GM18868 (cell line): ENCODE measurements at regions not wholly inside any gene's neighbourhood (a gene's known extent, or its start where the extent isn't known, plus 50 kb on each side); places are given as distances from the start of the nearest gene placed in this dataset.
A peak's percentile ranks its signal among the peaks of the same experiment; 100 is the strongest.
"Not testable (repeated sequence)": the region's sequence is repeated elsewhere in the genome, so short reads cannot be mapped to it uniquely, and the experiment has no call there.

Experiments
- ATAC-seq: cut with Tn5 transposase; IDR thresholded peaks from one replicate; pipeline ENCODE4 v1.9.1; 2021; ENCODE audit warnings: mild to moderate bottlenecking, moderate library complexity; ENCODE audit not compliant: unreplicated experiment

DNA sequence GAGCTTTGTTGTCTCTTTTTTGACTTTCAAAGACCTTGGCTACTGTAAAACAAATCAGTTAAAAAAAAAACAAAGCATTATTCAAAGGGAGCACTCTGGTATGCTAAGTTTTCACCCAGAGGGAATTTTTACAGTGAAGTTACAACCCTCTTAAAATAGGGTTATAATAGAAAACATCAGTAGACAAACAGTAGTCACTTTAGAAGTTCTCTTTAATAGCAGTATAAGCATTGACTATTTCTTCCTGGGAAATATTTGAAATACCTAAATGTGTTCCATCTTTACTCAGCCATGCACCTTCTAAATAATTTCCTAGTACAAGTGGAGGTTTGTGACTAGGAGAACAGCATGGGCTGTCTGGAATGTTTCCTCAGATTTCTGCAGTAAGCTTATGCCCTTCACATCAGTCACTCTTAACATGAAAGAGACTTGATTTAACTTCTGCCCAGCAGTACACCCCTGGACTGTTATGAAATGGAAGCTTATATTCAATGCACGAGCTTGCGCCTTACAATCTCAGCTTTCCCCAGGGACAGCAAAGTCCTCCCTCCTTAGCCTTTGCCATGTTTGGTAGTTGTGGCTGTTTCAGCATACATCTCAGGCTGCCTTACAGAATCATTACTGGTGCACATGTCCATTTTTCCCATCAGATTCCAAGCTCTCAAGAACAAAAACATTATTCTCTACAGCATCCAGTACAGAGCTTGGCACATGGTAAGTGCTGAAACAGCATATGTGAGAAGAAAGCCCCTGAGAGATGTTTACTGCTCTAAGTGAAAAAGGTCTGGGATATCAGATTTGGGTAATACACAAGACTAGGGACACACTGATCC lies 191.5 kb downstream of the ZNF608 start:
- ATAC-seq, result no peak

- no peak for ATAC-seq
Measured at GRCh38 chr5:124553911-124554310, 192.5 kb downstream of the ZNF608 start.

DNA sequence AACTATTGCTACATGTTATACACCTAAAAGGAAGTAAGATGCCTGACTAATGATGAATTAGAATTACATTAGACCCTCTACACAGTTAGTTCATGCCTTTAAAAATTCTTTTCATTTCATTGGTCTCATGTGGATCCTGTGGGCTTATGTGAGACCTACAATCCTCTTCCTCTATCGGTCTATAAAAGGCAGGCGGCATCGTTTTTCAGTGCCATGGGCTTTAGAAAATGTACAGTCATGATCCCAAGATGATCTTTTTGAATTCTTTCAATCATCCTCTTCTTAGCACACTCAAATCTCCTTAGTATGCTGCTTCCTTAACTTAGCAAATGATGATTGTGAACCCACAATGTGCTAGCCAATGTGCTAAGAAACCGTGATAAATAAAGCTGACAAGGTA lies 193.9 kb downstream of the ZNF608 start:
- no peak for ATAC-seq

DNA sequence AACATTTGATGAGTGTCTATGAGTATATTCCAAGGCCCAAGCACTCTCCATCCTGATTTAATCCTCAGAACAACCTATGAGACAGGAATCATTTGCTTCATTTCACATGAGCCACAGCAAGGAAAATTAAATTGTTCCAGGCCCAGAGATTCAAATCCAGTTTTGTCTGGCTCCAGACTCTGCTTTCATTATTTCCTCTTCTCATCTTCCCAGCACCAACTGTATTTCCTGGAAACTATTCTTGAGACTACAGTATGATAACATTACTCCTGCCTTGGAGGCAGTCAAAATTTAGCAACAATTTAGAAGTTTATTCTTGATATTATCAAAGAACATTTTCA lies 194.5 kb downstream of the ZNF608 start:
- no peak for ATAC-seq

- ATAC-seq, result no peak
Measured at GRCh38 chr5:124550731-124551130, 195.7 kb downstream of the ZNF608 start.

- ATAC-seq, result no peak
Measured at GRCh38 chr5:124549891-124550436, 196.5 kb downstream of the ZNF608 start.

- ATAC-seq, result no peak
Measured at GRCh38 chr5:124546643-124547042, 199.8 kb downstream of the ZNF608 start.

DNA sequence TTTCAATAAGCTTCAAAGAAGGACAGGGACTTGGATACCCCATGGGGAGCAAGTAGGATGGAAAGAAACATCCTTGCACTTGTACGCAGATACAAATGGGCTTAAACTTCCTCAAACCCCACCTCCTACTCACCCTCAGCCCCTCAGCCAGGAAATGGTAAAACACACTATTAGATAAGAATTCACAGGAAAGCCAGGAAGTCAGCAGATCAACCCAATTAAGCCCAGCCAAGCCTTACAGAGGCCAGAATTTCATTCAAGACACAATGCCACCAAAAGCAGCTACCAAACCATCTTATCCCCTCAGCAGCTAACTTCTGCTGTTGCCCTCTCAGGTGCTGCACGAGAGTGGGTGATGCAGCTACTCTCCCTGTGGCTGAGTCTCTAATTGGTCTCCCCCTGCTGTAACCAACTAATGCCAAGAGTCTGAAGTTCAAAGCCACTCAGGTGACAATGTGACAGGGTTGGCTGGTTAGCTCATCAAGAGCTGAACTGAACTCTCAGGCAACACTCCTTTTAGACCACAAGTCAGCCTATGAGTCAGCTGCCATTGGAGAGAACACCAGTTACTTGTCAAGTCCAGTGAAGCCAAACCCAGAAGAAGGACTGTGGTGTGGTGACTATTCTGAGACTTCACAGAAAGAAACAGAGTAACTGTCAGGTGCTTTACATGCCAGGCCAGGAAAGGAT lies 201.9 kb downstream of the ZNF608 start:
- ATAC-seq, result peak; percentile 99

GRCh38 chr5:124538931-124539330 lies 207.5 kb downstream of the ZNF608 start:
- no peak for ATAC-seq

DNA sequence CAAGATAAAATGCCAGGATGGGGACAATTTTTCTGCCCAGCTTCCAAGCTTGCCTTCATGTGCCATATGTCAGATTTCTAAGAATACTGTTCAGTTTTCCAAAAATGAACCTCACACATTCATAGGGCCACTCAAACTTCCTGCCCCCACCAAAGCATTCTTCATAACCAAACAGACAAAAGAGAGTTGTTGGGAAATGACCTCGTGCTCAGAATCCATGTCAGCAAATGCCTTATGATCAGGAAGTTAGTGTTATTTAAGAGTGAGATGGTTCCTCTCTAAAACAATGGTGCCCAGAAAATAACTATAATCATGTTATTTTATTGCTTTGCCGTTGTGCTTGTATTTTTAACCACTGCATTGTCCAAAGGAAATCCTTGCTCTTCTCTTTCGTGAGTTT lies 208.2 kb downstream of the ZNF608 start:
- no peak for ATAC-seq

- no peak for ATAC-seq
Measured at GRCh38 chr5:124537522-124537921, 208.9 kb downstream of the ZNF608 start.

- no peak for ATAC-seq
Measured at GRCh38 chr5:124537107-124537506, 209.3 kb downstream of the ZNF608 start.

GRCh38 chr5:124536333-124536732 lies 210.1 kb downstream of the ZNF608 start:
- no peak for ATAC-seq

DNA sequence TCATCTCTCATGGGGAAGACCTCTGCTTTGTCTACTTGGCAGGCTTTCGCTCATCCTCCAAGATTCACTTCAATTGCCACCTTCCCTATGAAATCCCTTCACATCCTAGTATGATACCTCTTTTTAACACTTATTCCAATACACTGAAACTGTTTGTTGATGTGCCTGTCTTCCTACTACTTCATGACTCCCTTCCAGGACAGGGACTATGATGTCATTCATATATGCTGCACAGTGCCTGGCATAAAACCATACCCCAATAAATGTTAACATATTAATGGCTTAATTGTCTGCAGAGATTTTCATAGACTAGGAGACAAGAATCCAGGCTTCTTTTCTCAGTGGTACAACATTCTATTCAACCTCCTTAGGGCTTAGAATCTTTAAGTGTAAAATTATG lies 215.5 kb downstream of the ZNF608 start:
- no peak for ATAC-seq

DNA sequence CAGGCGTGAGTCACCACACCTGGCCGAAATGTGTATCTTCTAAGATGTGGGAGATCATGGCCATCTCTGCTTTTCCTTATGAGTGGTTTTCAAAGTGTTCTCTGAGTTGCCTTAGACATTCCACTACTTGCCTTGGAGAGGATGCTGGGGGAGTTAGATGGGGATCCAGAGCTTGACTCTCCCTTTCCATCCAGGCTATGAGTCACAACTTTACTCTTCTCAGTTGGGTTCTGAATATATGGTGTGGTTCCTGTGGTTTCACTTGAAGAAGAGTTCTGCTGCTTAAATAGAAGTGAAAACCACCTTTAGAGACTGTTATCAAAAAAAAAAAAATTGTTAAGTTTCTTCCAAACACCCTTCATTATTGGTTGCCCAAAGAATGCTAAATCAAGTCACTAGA lies 217.6 kb downstream of the ZNF608 start:
- ATAC-seq, result peak; percentile 39

DNA sequence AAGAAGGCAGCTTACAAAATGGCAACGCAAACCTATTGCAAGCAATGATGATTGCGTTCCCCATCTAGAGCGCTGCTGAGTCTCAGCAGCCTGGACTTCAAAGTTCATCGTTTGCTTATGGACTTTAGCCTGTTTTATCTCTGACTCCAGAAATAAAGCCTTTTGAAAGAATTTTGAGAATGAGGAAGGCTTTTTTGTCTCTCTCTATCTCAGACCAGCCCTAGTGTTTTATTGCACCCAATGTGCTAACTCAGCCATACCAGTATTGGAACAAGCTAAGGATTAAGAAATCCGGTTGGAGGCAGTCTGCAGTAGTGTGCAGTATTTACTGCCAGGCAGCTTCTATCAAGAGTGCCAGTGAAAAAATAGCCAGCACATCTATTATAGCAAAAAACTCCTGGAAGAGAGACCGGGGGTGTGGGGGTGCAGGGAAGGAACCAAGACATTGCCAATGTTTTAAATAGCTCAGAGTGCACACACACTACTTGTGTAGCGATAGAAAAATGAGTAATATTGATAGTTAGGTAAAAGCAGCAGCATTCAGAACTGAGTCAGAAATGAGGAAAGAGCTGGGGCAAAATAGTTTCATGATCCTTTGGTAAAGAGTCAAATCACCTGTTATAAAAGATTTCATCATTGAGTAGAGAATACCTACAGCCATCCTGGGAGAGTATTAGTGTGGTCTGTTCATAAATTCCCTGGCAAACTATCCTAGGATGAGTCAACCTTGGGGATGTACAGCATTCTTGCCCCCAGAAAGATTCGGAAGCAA lies 219.0 kb downstream of the ZNF608 start:
- peak; percentile 54 for ATAC-seq

- not testable (repeated sequence) for ATAC-seq
Measured at GRCh38 chr5:124526079-124526478, 220.4 kb downstream of the ZNF608 start.

DNA sequence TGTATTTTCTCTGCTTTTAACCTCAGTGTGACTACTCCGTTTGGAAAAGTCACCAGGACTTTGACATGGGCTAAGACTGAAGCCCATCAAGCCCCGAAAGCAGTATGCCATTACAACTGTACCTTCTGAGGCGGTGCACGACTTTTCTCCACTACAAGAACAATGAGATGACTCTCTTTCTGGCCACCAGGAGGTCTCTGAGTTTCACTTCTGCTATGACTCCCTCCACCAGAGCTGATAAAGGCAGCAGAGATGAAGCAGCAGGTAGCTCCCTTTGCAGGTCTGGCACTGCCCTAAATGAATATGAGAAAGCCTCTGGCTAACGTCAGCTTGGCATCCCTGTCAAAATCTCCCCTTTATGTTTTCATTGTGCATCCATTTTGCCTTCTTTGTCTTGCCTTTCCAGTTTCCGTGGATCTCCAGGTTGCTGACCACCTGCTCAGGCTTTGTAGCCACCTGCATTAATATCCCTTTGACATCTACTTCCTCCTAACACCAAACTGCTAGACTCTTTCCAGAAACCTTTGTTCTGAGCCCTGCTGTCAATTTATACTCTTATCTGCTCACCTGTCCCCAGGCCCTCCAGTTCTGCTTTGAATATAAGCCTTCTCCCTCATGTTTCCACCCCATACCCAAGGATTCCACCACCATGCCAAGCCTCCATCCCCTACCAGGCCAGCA lies 221.7 kb downstream of the ZNF608 start:
- peak; percentile 93 for ATAC-seq

- ATAC-seq, result no peak
Measured at GRCh38 chr5:124523897-124524296, 222.5 kb downstream of the ZNF608 start.

- ATAC-seq, result no peak
Measured at GRCh38 chr5:124522992-124523391, 223.4 kb downstream of the ZNF608 start.
